ENCODE measurements at regions not wholly inside any gene's neighbourhood (a gene's known extent, or its start where the extent isn't known, plus 50 kb on each side); places are given as distances from the start of the nearest gene placed in this dataset.

GRCh38 chr15:69525543-69525942 lies 72.9 kb downstream of the RPLP1 start:
- TF ChIP-seq CTCF (IDR thresholded peaks at IDR 0.05) (no peak), POLR2AphosphoS5 (IDR thresholded peaks at IDR 0.05; ENCODE audit: low read depth, low read length) (no peak), REST (IDR thresholded peaks at IDR 0.05; ENCODE audit: insufficient read depth in 1 of 2, low read depth in 2 of 2, low read length in 1 of 2) (no peak)
